Right atrium auricular region (tissue), 2 donors: ENCODE measurements at regions not wholly inside any gene's neighbourhood (a gene's known extent, or its start where the extent isn't known, plus 50 kb on each side); places are given as distances from the start of the nearest gene placed in this dataset.

Experiments
- DNase-seq: peaks from one replicate; pipeline ENCODE4 v3.0.0-alpha.2; 2019; ENCODE audit warnings: low spot score
- H3K27ac ChIP-seq, 2 donors: fragments of 200-600 bp; sonication (generic); 1 replicate in 1 of 2; 2 replicates in 1 of 2; pipeline ENCODE4 v1.5.1; 2016 to 2019
- H3K27me3 ChIP-seq, 2 donors: fragments of 200-600 bp; sonication (generic); one replicate each; pipeline versions ENCODE4 v1.5.1 to v1.6.0; 2017 to 2019
- H3K36me3 ChIP-seq: fragments of 200-600 bp; sonication (generic); one replicate; pipeline ENCODE4 v1.5.1; 2016
- H3K4me1 ChIP-seq, 2 donors: fragments of 200-600 bp; sonication (generic); one replicate each; pipeline versions ENCODE4 v1.5.1 to v1.6.0; 2017 to 2019
- H3K4me3 ChIP-seq, 2 donors: fragments of 200-600 bp; sonication (generic); 1 replicate in 1 of 2; 2 replicates in 1 of 2; pipeline ENCODE4 v1.5.1; 2017 to 2019; ENCODE audit warnings: mild to moderate bottlenecking in 1 of 2, moderate library complexity in 1 of 2
- H3K9me3 ChIP-seq, 2 donors: fragments of 200-600 bp; sonication (generic); one replicate each; pipeline ENCODE4 v1.5.1; 2019
- CTCF ChIP-seq, 2 donors: fragments of 200-600 bp; sonication (generic); IDR thresholded peaks; one replicate each; pipeline ENCODE4 v1.5.1; 2019; ENCODE audit warnings: antibody characterized with exemption in 2 of 2

GRCh38 chr4:156101571-156101970 is 147.9 kb upstream of the CTSO start:
- H3K4me3 ChIP-seq, result no peak overlapping the region
- H3K4me1 ChIP-seq, result no peaks in the 10 kb centered on the region
- DNase-seq, result no peak
- H3K27me3 ChIP-seq, result no peaks in the 10 kb centered on the region
- TF ChIP-seq CTCF (IDR thresholded peaks at IDR 0.05), result no peak
- H3K27ac ChIP-seq, result no peak overlapping the region
- no peaks in the 10 kb centered on the region for H3K9me3 ChIP-seq
- H3K36me3 ChIP-seq, result no peaks in the 10 kb centered on the region

GRCh38 chr4:156100651-156101050 is 147.0 kb upstream of the CTSO start:
- no peak for TF ChIP-seq CTCF (IDR thresholded peaks at IDR 0.05)
- H3K9me3 ChIP-seq, result no peaks in the 10 kb centered on the region
- no peaks in the 10 kb centered on the region for H3K36me3 ChIP-seq
- no peak for DNase-seq
- no peak overlapping the region for H3K4me3 ChIP-seq
- no peaks in the 10 kb centered on the region for H3K4me1 ChIP-seq
- H3K27ac ChIP-seq, result no peak overlapping the region
- H3K27me3 ChIP-seq, result no peaks in the 10 kb centered on the region

- Histone ChIP-seq H3K4me3 (no peak overlapping the region), H3K27ac (no peak overlapping the region), H3K9me3 (no peaks in the 10 kb centered on the region), H3K36me3 (no peaks in the 10 kb centered on the region), H3K4me1 (no peaks in the 10 kb centered on the region), H3K27me3 (no peaks in the 10 kb centered on the region)
- DNase-seq, result no peak
- TF ChIP-seq CTCF (IDR thresholded peaks at IDR 0.05), result no peak
These were observed 145.1 kb upstream of the CTSO start for GRCh38 chr4:156098805-156099204.

GRCh38 chr4:156085100-156085499 is 131.4 kb upstream of the CTSO start:
- Histone ChIP-seq H3K4me3 (no peak overlapping the region), H3K27me3 (no peaks in the 10 kb centered on the region), H3K36me3 (no peaks in the 10 kb centered on the region), H3K9me3 (no peaks in the 10 kb centered on the region), H3K27ac (no peak overlapping the region), H3K4me1 (no peaks in the 10 kb centered on the region)
- TF ChIP-seq CTCF (IDR thresholded peaks at IDR 0.05), result no peak
- no peak for DNase-seq

- no peak for TF ChIP-seq CTCF (IDR thresholded peaks at IDR 0.05)
- no peaks in the 10 kb centered on the region for H3K36me3 ChIP-seq
These were observed 130.7 kb upstream of the CTSO start for GRCh38 chr4:156084373-156084772.

GRCh38 chr4:156073976-156074375 is 120.3 kb upstream of the CTSO start:
- no peak for DNase-seq
- H3K36me3 ChIP-seq, result no peaks in the 10 kb centered on the region
- peaks cover 0 to 5% of the 10 kb centered on the region in 2 donors for H3K9me3 ChIP-seq

More at GRCh38 chr4:156084373-156084772, 130.7 kb upstream of the CTSO start:
- Histone ChIP-seq H3K27ac (no peak overlapping the region), H3K27me3 (no peaks in the 10 kb centered on the region), H3K4me1 (no peaks in the 10 kb centered on the region), H3K9me3 (no peaks in the 10 kb centered on the region), H3K4me3 (no peak overlapping the region)
- DNase-seq, result no peak

More at GRCh38 chr4:156073976-156074375, 120.3 kb upstream of the CTSO start:
- Histone ChIP-seq H3K4me1 (no peaks in the 10 kb centered on the region), H3K4me3 (no peak overlapping the region), H3K27me3 (no peaks in the 10 kb centered on the region), H3K27ac (no peak overlapping the region)
- no peak for TF ChIP-seq CTCF (IDR thresholded peaks at IDR 0.05)
